CD4-positive, alpha-beta T cell (primary cell): ENCODE measurements at regions not wholly inside any gene's neighbourhood (a gene's known extent, or its start where the extent isn't known, plus 50 kb on each side); places are given as distances from the start of the nearest gene placed in this dataset.

Experiments
- ATAC-seq: fragments of 200-7000 bp; cut with Tn5 transposase; one replicate; pipeline ENCODE4 v1.10.0; 2022; ENCODE audit warnings: mild to moderate bottlenecking; ENCODE audit not compliant: poor library complexity
- CTCF ChIA-PET: fragments of 350-600 bp; sonication (Branson Sonifier 250); formaldehyde crosslinking; loops from one replicate; lab custom pipeline; 2021; ENCODE audit warnings: antibody characterized with exemption, inconsistent platforms; lab: Charles Lee
- POLR2A ChIA-PET: fragments of 350-600 bp; sonication (Branson Sonifier 250); formaldehyde crosslinking; loops from one replicate; lab custom pipeline; 2021; ENCODE audit warnings: antibody characterized with exemption, inconsistent platforms; lab: Charles Lee
- DNase-seq, 14 experiments: peaks; one replicate each; pipeline ENCODE4 v3.0.0-alpha.2; 2013 to 2020; ENCODE audit warnings: mixed read lengths in 2 of 14
- H3K27ac ChIP-seq, 2 donors: one replicate each; pipeline versions ENCODE4 v1.5.1 to v1.7.0; 2013; ENCODE audit warnings: low read length in 2 of 2, low read depth in 1 of 2, mild to moderate bottlenecking in 1 of 2
- H3K27me3 ChIP-seq, 2 experiments: 1 replicate in 1 of 2; 2 replicates in 1 of 2; pipeline versions ENCODE4 v1.6.1 to v1.7.0; 2013; ENCODE audit warnings: low read length in 2 of 2, control low read depth in 1 of 2, mild to moderate bottlenecking in 1 of 2, moderate library complexity in 1 of 2; ENCODE audit not compliant: insufficient read depth in 2 of 2, control insufficient read depth in 1 of 2
- H3K36me3 ChIP-seq: one replicate; pipeline ENCODE4 v1.6.1; 2013; ENCODE audit warnings: low read length, control low read depth; ENCODE audit not compliant: insufficient read depth
- H3K4me1 ChIP-seq: one replicate; pipeline ENCODE4 v1.6.1; 2013; ENCODE audit warnings: low read length, control low read depth; ENCODE audit not compliant: insufficient read depth
- H3K4me3 ChIP-seq: one replicate; pipeline ENCODE4 v1.5.1; 2013; ENCODE audit warnings: mild to moderate bottlenecking, low read length, moderate library complexity
- H3K9me3 ChIP-seq, 2 experiments: 1 replicate in 1 of 2; 2 replicates in 1 of 2; pipeline versions ENCODE4 v1.6.1 to v1.7.0; 2013; ENCODE audit warnings: low read length in 2 of 2, mild to moderate bottlenecking in 2 of 2, control low read depth in 1 of 2, moderate library complexity in 1 of 2; ENCODE audit not compliant: control insufficient read depth in 1 of 2, insufficient read depth in 1 of 2
- H3K27ac Mint-ChIP-seq: one replicate; pipeline ENCODE4 v1.8.0; 2020; ENCODE audit warnings: mixed read lengths
- H3K27me3 Mint-ChIP-seq: one replicate; pipeline ENCODE4 v1.8.0; 2021; ENCODE audit warnings: mixed read lengths
- H3K36me3 Mint-ChIP-seq: one replicate; pipeline ENCODE4 v1.8.0; 2021; ENCODE audit warnings: low read depth, mixed read lengths
- H3K4me1 Mint-ChIP-seq: one replicate; pipeline ENCODE4 v1.8.0; 2021; ENCODE audit warnings: low read depth, mixed read lengths
- H3K4me3 Mint-ChIP-seq: one replicate; pipeline ENCODE4 v1.8.0; 2020; ENCODE audit warnings: mild to moderate bottlenecking, mixed read lengths
- H3K9me3 Mint-ChIP-seq: one replicate; pipeline ENCODE4 v1.8.0; 2020; ENCODE audit warnings: mixed read lengths
- CTCF ChIP-seq: fragments of 200-600 bp; IDR thresholded peaks from one replicate; pipeline ENCODE4 v1.8.0; 2022; ENCODE audit warnings: antibody characterized with exemption, mild to moderate bottlenecking
- intact Hi-C, 2 experiments: fragments of 100-400 bp; cut with DNase I in 1 of 2; cut with micrococcal nuclease in 1 of 2; formaldehyde crosslinking; loops; one replicate each; pipeline versions ENCODE4 v1.15.1 to v1.9.0; 2023 to 2025; cut with DNase I, micrococcal nuclease

GRCh38 chr4:164326056-164326455 is 427.9 kb upstream of the SMIM31 start:
- H3K4me1 ChIP-seq = no peaks in the 10 kb centered on the region
- intact Hi-C loops = no loop called here
- H3K9me3 ChIP-seq = no peaks in the 10 kb centered on the region
- Mint-ChIP-seq H3K27ac (no peak overlapping the region), H3K9me3 (no peaks in the 10 kb centered on the region), H3K27me3 (no peaks in the 10 kb centered on the region), H3K4me1 (no peaks in the 10 kb centered on the region), H3K4me3 (no peak overlapping the region), H3K36me3 (no peaks in the 10 kb centered on the region)
- POLR2A ChIA-PET = no interaction called here
- no peak for TF ChIP-seq CTCF
- CTCF ChIA-PET = no interaction called here
- H3K4me3 ChIP-seq = no peak overlapping the region
- no peak for DNase-seq
- no peak overlapping the region for H3K27ac ChIP-seq
- ATAC-seq = no peak
- no peaks in the 10 kb centered on the region for H3K36me3 ChIP-seq
- no peaks in the 10 kb centered on the region for H3K27me3 ChIP-seq

GRCh38 chr4:164337219-164337944 is 416.5 kb upstream of the SMIM31 start:
- no peak for TF ChIP-seq CTCF
- Histone ChIP-seq H3K27ac (no peak overlapping the region), H3K4me1 (no peaks in the 10 kb centered on the region), H3K36me3 (no peaks in the 10 kb centered on the region), H3K9me3 (peaks cover 0 to 5% of the 10 kb centered on the region in 2 experiments), H3K27me3 (no peaks in the 10 kb centered on the region), H3K4me3 (no peak overlapping the region)
- ChIA-PET POLR2A (no interaction called here), CTCF (no interaction called here)
- Mint-ChIP-seq H3K9me3 (peaks cover 8% of the 10 kb centered on the region), H3K27ac (no peak overlapping the region), H3K27me3 (no peaks in the 10 kb centered on the region), H3K4me3 (no peak overlapping the region), H3K4me1 (no peaks in the 10 kb centered on the region), H3K36me3 (no peaks in the 10 kb centered on the region)
- DNase-seq = no peak
- intact Hi-C loops = no loop called here
- no peak for ATAC-seq

DNA sequence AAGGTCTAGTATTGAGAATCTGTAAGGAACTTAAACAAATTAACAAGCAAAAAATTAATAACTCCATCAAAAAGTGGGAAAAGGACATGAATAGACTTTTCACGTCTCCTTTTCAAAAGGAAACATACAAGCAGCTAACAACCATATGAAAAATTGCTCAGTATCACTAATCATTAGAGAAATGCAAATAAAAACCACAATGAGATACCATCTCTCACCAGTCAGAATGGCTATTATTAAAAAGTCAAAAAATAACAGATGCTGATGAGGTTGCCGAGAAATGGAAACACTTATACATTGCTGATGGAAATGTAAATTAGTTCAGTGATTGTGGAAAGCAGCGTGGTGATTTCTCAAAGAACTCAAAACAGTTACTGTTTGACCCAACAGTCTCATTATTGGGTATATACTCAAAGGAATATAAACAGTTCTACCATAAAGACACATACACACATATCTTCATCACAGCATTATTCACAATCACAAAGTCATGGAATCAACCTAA is 410.4 kb upstream of the SMIM31 start:
- Histone ChIP-seq H3K36me3 (no peaks in the 10 kb centered on the region), H3K27ac (no peak overlapping the region), H3K27me3 (no peaks in the 10 kb centered on the region), H3K4me3 (no peak overlapping the region), H3K4me1 (no peaks in the 10 kb centered on the region), H3K9me3 (no peaks in the 10 kb centered on the region)
- Mint-ChIP-seq H3K9me3 (peaks cover 6% of the 10 kb centered on the region), H3K4me3 (no peak overlapping the region), H3K27ac (no peak overlapping the region), H3K36me3 (no peaks in the 10 kb centered on the region), H3K27me3 (no peaks in the 10 kb centered on the region), H3K4me1 (no peaks in the 10 kb centered on the region)
- ATAC-seq (no peak), DNase-seq (no peak)
- POLR2A ChIA-PET = no interaction called here
- no peak for TF ChIP-seq CTCF
- CTCF ChIA-PET = no interaction called here
- intact Hi-C loops = no loop called here
